Astrocyte of the hippocampus (primary cell): ENCODE measurements at regions not wholly inside any gene's neighbourhood (a gene's known extent, or its start where the extent isn't known, plus 50 kb on each side); places are given as distances from the start of the nearest gene placed in this dataset.
"Not testable (repeated sequence)": the region's sequence is repeated elsewhere in the genome, so short reads cannot be mapped to it uniquely, and the experiment has no call there.

ENCODE experiments used
- DNase-seq: peaks from one replicate; pipeline ENCODE4 v3.0.0; 2011; ENCODE audit warnings: low read depth, low spot score

GRCh38 chr9:22829236-22829635 is 382.6 kb downstream of the DMRTA1 start:
- no peak for DNase-seq

GRCh38 chr9:22838266-22838665 is 391.6 kb downstream of the DMRTA1 start:
- no peak for DNase-seq

GRCh38 chr9:22840641-22841040 is 394.0 kb downstream of the DMRTA1 start:
- no peak for DNase-seq

- not testable (repeated sequence) for DNase-seq
Observed at GRCh38 chr9:22845243-22845642, 398.6 kb downstream of the DMRTA1 start.

- DNase-seq: no peak
Observed at GRCh38 chr9:22855980-22856379, 409.4 kb downstream of the DMRTA1 start.

- DNase-seq: no peak
Observed at GRCh38 chr9:22857316-22857715, 410.7 kb downstream of the DMRTA1 start.

GRCh38 chr9:22863106-22863505 is 416.5 kb downstream of the DMRTA1 start:
- DNase-seq: no peak

GRCh38 chr9:22863736-22864135 is 417.1 kb downstream of the DMRTA1 start:
- DNase-seq: no peak

GRCh38 chr9:22893196-22893843 is 446.7 kb downstream of the DMRTA1 start:
- no peak for DNase-seq

GRCh38 chr9:22898591-22898990 is 452.0 kb downstream of the DMRTA1 start:
- no peak for DNase-seq

- DNase-seq: no peak
Observed at GRCh38 chr9:22911632-22912031, 465.0 kb downstream of the DMRTA1 start.

- peak; percentile 3 for DNase-seq
Observed at GRCh38 chr9:22913026-22913425, 466.4 kb downstream of the DMRTA1 start.

GRCh38 chr9:22913518-22913917 is 466.9 kb downstream of the DMRTA1 start:
- no peak for DNase-seq

GRCh38 chr9:22916148-22916547 is 469.5 kb downstream of the DMRTA1 start:
- no peak for DNase-seq

- DNase-seq: no peak
Observed at GRCh38 chr9:22919423-22919822, 472.8 kb downstream of the DMRTA1 start.

GRCh38 chr9:22921742-22922141 is 475.1 kb downstream of the DMRTA1 start:
- DNase-seq: no peak

- no peak for DNase-seq
Observed at GRCh38 chr9:22922222-22922621, 475.6 kb downstream of the DMRTA1 start.

GRCh38 chr9:22954550-22954949 is 507.9 kb downstream of the DMRTA1 start:
- DNase-seq: no peak

GRCh38 chr9:22954964-22955363 is 508.3 kb downstream of the DMRTA1 start:
- DNase-seq: no peak

GRCh38 chr9:22969350-22969979 is 522.8 kb downstream of the DMRTA1 start:
- DNase-seq: no peak

GRCh38 chr9:22970434-22970975 is 523.9 kb downstream of the DMRTA1 start:
- no peak for DNase-seq

- no peak for DNase-seq
Observed at GRCh38 chr9:22975951-22976350, 529.3 kb downstream of the DMRTA1 start.

GRCh38 chr9:22976454-22976853 is 529.8 kb downstream of the DMRTA1 start:
- DNase-seq: no peak
